ENCODE measurements at regions not wholly inside any gene's neighbourhood (a gene's known extent, or its start where the extent isn't known, plus 50 kb on each side); places are given as distances from the start of the nearest gene placed in this dataset.

DNA sequence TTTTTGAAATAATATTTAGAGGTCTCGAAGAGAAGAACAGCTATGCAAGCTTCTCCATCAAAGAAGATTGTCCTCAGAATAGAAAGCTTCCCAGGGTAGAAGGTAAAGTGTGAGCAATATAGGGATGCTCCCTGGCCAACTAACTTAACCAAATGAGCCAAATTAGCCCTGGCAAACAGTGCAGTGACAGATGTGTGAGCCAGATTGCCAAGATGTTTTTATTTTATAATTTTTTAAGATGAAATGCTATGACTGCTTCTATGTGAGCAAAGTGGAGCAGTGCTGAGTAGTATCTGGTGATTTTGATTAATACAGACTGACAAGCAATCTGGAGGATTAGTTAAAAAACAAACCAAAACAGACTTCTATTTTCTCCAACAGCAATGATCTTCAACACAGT, 202.1 kb downstream of the NOVA1 start:
- ATAC-seq (no peak), DNase-seq (no peak)

GRCh38 chr14:26394150-26394810, 203.6 kb downstream of the NOVA1 start:
- ATAC-seq (no peak), DNase-seq (no peak)

- no peak for ATAC-seq
- DNase-seq = no peak
Observed at GRCh38 chr14:26392498-26392897, 205.3 kb downstream of the NOVA1 start.

GRCh38 chr14:26389646-26390508, 208.0 kb downstream of the NOVA1 start:
- no peak for ATAC-seq
- DNase-seq = no peak

GRCh38 chr14:26385310-26385709, 212.5 kb downstream of the NOVA1 start:
- no peak for ATAC-seq
- no peak for DNase-seq

DNA sequence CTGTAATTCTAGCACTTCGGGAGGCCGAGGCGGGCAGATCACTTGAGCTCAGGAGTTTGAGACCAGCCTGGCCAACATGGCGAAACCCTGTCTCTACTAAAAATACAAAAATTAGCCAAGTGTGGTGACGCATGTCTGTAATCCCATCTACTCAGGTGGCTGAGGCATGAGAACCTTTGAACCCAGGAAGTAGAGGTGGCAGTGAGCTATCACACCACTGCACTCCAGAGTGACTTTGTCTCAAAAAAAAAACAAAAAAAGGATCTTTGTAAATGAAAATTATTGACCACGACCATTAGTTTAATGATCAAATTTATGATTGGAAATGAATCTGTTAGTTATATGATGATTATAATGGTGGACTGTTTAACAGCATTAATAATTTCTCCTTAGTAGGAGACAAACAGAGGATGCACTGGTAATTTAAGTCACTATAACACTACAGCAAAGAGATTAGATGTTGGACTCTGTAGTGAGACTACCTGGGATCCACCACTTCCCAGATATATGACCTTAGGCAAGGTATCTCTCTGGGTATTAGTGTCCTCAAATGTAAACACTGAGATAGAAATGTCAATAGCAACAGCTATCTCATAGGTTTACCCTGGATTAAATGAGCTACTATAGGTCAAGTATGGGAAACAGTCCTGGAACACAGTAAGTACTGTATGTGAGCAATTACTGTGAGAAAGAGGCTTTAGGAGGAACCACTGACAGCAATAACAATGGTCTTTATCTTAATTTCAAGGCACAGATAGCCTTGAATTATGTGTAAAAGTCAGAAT, 214.7 kb downstream of the NOVA1 start:
- ATAC-seq = no peak
- no peak for DNase-seq

DNA sequence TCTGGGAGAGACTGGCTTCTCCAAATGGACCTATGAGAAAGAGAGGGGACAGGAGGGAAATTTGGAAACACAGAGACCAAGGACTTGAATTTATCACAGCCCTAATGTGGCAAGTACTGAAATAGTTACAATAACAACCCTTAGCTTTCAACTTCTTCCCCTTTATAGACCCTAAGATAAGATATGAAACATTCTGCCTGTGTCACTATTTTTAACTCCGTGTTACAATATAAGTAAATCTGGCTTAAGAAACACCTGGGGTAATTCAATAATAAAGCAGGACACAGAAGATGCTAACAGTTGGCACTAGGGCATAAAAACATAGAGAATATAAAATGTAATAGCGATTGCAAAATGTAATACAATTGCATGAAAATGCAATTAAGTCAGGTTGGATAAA, 216.4 kb downstream of the NOVA1 start:
- no peak for DNase-seq
- ATAC-seq = no peak

- DNase-seq (no peak), ATAC-seq (no peak)
Observed at GRCh38 chr14:26380637-26381036, 217.2 kb downstream of the NOVA1 start.

- no peak for DNase-seq
Observed at GRCh38 chr14:26379951-26380350, 217.9 kb downstream of the NOVA1 start.

GRCh38 chr14:26377150-26377549, 220.7 kb downstream of the NOVA1 start:
- ATAC-seq (no peak), DNase-seq (no peak)

More at GRCh38 chr14:26379951-26380350, 217.9 kb downstream of the NOVA1 start:
- ATAC-seq = no peak

GRCh38 chr14:26370115-26370514, 227.7 kb downstream of the NOVA1 start:
- DNase-seq = no peak
- no peak for ATAC-seq

DNA sequence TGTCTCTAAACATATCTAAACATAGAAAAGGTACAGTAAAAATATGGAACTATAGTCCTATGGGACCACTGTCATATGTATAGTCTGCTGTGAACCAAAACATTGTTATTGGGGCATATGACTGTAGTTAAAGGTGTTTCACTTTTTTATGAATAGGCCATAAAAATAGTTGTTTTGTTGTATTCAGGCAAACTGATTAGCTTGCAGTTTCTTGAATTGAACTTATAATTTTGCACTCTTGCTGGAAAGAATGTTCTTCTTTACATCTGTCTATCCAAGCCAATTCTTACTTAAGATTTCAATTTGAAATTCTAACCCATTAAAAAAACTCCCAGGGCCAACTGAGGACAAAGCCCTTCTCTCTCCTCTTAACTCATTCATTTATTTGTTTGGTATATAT, 234.1 kb downstream of the NOVA1 start:
- no peak for DNase-seq
- ATAC-seq = no peak

DNA sequence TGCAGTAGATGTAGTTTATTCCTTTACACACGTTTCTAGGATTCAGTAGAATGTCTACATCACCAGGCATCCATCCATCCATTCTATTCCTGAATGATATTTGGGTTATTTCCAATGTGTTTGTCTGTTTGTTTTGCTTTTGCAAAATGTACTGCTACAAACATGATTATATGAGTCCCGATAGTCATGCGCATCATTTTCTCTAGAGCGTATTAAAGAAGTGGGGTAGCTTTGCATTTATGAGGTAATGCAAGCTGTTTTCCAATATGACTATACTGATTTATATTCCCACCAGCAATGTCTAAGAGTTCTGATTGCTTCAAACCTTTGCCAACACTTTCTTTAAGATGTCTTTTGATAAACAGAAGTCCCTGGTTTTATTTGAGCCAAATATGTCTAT, 253.2 kb downstream of the NOVA1 start:
- ATAC-seq = no peak

DNA sequence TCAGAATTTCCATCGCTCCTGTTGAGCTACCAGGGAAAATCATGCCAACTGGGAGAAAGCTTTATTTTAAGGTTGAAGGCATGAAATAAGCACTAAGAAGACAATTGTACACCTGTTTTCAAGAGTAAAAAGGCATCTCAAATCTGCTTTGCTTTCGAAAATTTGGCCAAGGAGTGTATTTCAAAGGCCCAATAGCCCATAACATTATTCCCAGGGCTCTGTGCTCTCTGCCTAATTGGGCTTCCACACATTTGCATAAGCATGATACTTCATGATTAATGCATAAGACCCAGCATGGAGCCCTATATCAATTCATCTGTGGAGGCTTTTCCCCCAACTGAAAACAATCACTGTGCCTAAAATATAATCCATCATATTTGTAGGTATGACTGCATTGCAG, 258.5 kb downstream of the NOVA1 start:
- no peak for ATAC-seq
- no peak for DNase-seq

More for the DNA sequence above, 253.2 kb downstream of the NOVA1 start:
- DNase-seq = no peak

- ATAC-seq = no peak
- no peak for DNase-seq
Observed at GRCh38 chr14:26338231-26338630, 259.6 kb downstream of the NOVA1 start.

DNA sequence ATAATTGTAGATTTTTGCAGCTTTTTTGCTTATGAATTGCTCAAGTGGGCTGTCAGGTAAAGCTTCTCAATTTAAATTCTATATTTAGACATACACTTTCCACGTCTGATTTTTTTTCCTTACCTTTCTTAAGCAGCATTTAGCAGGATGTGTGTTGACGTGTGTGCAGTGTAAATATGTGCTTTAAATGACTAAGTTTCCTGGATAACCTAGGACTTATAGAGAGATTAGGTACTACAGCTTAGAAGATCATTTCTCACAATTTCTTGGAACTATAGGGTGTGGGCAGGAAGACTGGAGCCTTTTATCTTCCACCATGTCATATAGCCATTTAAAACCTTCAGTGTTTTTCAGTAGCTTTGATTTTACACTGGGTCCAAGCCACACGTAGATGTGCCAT, 263.5 kb downstream of the NOVA1 start:
- DNase-seq = no peak
- ATAC-seq = no peak

GRCh38 chr14:26332966-26333365, 264.9 kb downstream of the NOVA1 start:
- ATAC-seq (no peak), DNase-seq (no peak)

- ATAC-seq (no peak), DNase-seq (no peak)
Observed at GRCh38 chr14:26330982-26331381, 266.9 kb downstream of the NOVA1 start.

- ATAC-seq = no peak
- DNase-seq = no peak
Observed at GRCh38 chr14:26328791-26329190, 269.0 kb downstream of the NOVA1 start.

GRCh38 chr14:26323869-26324268, 274.0 kb downstream of the NOVA1 start:
- ATAC-seq (no peak), DNase-seq (no peak)

DNA sequence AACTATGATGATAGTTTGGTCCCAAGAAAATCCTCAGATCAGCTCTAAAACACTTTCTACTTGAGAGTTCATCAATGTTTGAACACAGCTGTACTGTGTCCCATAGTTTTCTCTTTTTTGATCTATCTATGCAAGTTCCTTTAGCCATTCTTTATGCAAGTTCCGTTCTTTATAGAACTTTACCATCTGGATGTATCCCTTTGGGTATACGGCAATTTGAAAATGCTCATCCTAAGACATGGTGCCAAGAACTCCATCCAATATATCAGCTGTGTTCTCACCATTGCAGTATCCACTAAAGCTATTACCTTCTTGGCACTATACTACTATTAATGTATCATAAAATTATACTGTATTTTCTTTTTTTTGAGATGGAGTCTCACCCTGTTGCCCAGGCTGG, 276.9 kb downstream of the NOVA1 start:
- DNase-seq (no peak), ATAC-seq (no peak)

DNA sequence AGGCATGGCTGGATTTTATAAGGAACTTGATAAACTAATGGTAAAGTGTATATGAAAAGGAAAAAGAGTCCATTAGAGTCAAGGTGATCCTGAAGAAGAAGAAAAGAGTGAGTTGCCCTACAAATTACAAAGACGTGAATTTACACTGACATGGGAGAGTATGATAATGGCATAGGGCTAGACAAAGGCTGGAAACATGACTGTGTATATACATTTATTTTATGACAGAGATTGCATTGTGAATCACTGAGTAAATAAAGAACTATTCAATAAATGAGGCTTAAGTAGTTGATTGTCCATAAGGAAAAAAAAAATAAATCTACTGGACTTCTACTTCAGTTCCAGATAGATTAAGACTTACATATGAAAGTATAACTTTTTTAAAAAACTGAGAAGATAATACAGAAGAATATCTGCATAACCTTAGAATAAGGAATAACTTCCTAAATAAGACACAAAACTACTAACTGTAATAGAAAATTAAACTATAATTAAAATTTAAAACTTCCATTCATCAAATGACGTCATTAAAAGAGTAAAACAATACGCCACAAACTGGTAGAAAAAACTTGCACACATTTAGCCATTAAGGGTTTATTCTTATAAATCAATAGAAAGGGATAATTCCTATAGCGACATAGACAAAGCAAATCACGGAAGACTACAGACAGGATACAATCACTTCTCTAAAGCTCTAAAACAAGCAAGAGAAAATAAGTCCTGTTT, 278.5 kb downstream of the NOVA1 start:
- DNase-seq = no peak

More for the DNA sequence above, 278.5 kb downstream of the NOVA1 start:
- no peak for ATAC-seq
